G401.6 (cell line): ENCODE measurements at regions not wholly inside any gene's neighbourhood (a gene's known extent, or its start where the extent isn't known, plus 50 kb on each side); places are given as distances from the start of the nearest gene placed in this dataset.

Experiments
- FAIRE-seq: peaks from 2 replicates; lab custom pipeline; 2012; peaks lifted over from hg19 to GRCh38; lab: Jason Lieb, UNC

GRCh38 chr17:12386225-12386624 lies 279.5 kb upstream of the MYOCD start:
- FAIRE-seq = no peak

GRCh38 chr17:12388226-12388625 lies 277.5 kb upstream of the MYOCD start:
- no peak for FAIRE-seq

- FAIRE-seq = no peak
These were observed 276.3 kb upstream of the MYOCD start for GRCh38 chr17:12389421-12389820.

- no peak for FAIRE-seq
These were observed 275.1 kb upstream of the MYOCD start for GRCh38 chr17:12390631-12391030.

GRCh38 chr17:12391468-12391867 lies 274.2 kb upstream of the MYOCD start:
- FAIRE-seq = no peak

- no peak for FAIRE-seq
These were observed 269.8 kb upstream of the MYOCD start for GRCh38 chr17:12395733-12396354.

GRCh38 chr17:12398441-12399051 lies 267.1 kb upstream of the MYOCD start:
- no peak for FAIRE-seq

GRCh38 chr17:12402963-12403622 lies 262.6 kb upstream of the MYOCD start:
- FAIRE-seq = no peak

GRCh38 chr17:12403881-12404398 lies 261.8 kb upstream of the MYOCD start:
- no peak for FAIRE-seq

- no peak for FAIRE-seq
These were observed 259.0 kb upstream of the MYOCD start for GRCh38 chr17:12406623-12407215.

GRCh38 chr17:12407495-12408252 lies 258.0 kb upstream of the MYOCD start:
- FAIRE-seq = no peak

- no peak for FAIRE-seq
These were observed 256.6 kb upstream of the MYOCD start for GRCh38 chr17:12409082-12409481.

- no peak for FAIRE-seq
These were observed 255.0 kb upstream of the MYOCD start for GRCh38 chr17:12410717-12411116.

- FAIRE-seq = no peak
These were observed 250.7 kb upstream of the MYOCD start for GRCh38 chr17:12415031-12415430.

GRCh38 chr17:12421077-12421476 lies 244.6 kb upstream of the MYOCD start:
- FAIRE-seq = no peak

- no peak for FAIRE-seq
These were observed 243.9 kb upstream of the MYOCD start for GRCh38 chr17:12421646-12422306.

- FAIRE-seq = no peak
These were observed 243.0 kb upstream of the MYOCD start for GRCh38 chr17:12422651-12423050.

- no peak for FAIRE-seq
These were observed 242.4 kb upstream of the MYOCD start for GRCh38 chr17:12423337-12423736.

GRCh38 chr17:12429116-12429515 lies 236.6 kb upstream of the MYOCD start:
- FAIRE-seq = no peak

GRCh38 chr17:12431188-12431587 lies 234.5 kb upstream of the MYOCD start:
- no peak for FAIRE-seq

GRCh38 chr17:12438212-12438611 lies 227.5 kb upstream of the MYOCD start:
- FAIRE-seq = no peak
